ENCODE measurements at regions not wholly inside any gene's neighbourhood (a gene's known extent, or its start where the extent isn't known, plus 50 kb on each side); places are given as distances from the start of the nearest gene placed in this dataset.

DNA sequence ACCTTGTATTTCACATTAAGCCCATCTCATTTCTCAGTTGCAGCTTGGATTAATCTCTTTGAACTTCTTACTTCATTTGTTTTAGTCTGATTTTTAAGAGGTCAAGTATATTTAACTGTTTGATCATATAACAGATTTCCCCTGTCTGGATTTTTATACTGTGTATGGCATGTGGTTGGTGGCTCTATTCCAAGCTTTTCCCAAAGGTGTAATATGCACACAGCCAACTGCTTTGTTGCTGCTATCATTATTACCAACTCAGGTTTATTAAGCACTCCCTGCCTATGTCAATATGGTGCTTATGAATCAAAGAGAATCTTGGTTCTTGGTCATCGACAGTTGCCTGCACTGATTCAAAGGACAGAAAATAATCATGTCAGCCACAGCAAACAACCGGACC is 92.6 kb downstream of the RAP2A start:
- no peak for DNase-seq (ENCODE audit: low read depth, low spot score)
- POLR2A ChIA-PET, result no interaction called here

DNA sequence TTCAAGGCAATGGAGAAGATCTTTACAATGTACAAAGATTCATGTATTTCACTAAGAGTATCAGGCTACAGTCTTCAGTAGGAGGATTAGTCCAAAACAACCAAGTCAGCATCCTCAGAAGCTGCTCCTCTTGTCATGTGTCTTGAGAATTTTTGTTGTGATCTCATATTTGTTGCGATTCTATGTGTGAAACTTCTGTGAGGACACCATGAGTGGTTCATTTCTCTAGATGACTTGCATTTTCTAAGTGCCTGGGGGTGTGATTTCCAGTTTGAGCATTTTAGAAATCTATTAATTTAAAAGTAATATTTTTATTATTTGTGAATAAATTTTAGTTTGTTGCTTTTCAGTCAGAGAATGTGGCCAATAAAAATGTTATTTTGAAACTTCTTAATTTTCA is 94.5 kb downstream of the RAP2A start:
- no peaks in the 10 kb centered on the region for H3K27me3 ChIP-seq (ENCODE audit: control insufficient read depth, insufficient read depth, low read length)
- ChIA-PET POLR2A (no interaction called here), CTCF (no interaction called here)
- no peak for DNase-seq (ENCODE audit: low read depth, low spot score)
- H3K36me3 ChIP-seq (ENCODE audit: control insufficient read depth, insufficient read depth, low read length), result no peaks in the 10 kb centered on the region
- in situ Hi-C loops (cut with HindIII; ENCODE audit: low pct_unique_long_range_greater_than_20kb, low sequenced_read_pairs) (no loop called here), intact Hi-C loops (cut with micrococcal nuclease; ENCODE audit: unreplicated experiment) (no loop called here)
- H3K27ac ChIP-seq (ENCODE audit: low read length), result no peak overlapping the region
- no peak for ATAC-seq
- TF ChIP-seq TCF7L2 (IDR thresholded peaks at IDR 0.05; ENCODE audit: low read depth, low read length) (no peak), SIN3A (IDR thresholded peaks at IDR 0.05; ENCODE audit: borderline replicate concordance, insufficient read depth, low read depth, low read length) (no peak), REST (IDR thresholded peaks at IDR 0.05; ENCODE audit: insufficient read depth in 1 of 2, low read depth in 2 of 2, low read length in 1 of 2) (no peak), POLR2AphosphoS5 (IDR thresholded peaks at IDR 0.05; ENCODE audit: low read depth, low read length) (no peak)
- TF ChIP-seq, protein P1, sequence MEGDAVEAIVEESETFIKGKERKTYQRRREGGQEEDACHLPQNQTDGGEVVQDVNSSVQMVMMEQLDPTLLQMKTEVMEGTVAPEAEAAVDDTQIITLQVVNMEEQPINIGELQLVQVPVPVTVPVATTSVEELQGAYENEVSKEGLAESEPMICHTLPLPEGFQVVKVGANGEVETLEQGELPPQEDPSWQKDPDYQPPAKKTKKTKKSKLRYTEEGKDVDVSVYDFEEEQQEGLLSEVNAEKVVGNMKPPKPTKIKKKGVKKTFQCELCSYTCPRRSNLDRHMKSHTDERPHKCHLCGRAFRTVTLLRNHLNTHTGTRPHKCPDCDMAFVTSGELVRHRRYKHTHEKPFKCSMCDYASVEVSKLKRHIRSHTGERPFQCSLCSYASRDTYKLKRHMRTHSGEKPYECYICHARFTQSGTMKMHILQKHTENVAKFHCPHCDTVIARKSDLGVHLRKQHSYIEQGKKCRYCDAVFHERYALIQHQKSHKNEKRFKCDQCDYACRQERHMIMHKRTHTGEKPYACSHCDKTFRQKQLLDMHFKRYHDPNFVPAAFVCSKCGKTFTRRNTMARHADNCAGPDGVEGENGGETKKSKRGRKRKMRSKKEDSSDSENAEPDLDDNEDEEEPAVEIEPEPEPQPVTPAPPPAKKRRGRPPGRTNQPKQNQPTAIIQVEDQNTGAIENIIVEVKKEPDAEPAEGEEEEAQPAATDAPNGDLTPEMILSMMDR (IDR thresholded peaks at IDR 0.05), result no peak
- no peak overlapping the region for H3K4me3 ChIP-seq (ENCODE audit: low read depth in 2 of 2, low read length in 2 of 2)
- no peaks in the 10 kb centered on the region for H3K9me3 ChIP-seq (ENCODE audit: control insufficient read depth, insufficient read depth, low read depth, low read length)
- no peaks in the 10 kb centered on the region for H3K4me1 ChIP-seq (ENCODE audit: control insufficient read depth, insufficient read depth, low read length)
- no TSS peak for BruUV-seq (replicated peaks)

More for the DNA sequence above, 92.6 kb downstream of the RAP2A start:
- in situ Hi-C loops (cut with HindIII; ENCODE audit: low pct_unique_long_range_greater_than_20kb, low sequenced_read_pairs) (no loop called here), intact Hi-C loops (cut with micrococcal nuclease; ENCODE audit: unreplicated experiment) (no loop called here)
- ATAC-seq, result no peak
- TF ChIP-seq, protein P1 (IDR thresholded peaks at IDR 0.05), result no peak
- TF ChIP-seq REST (IDR thresholded peaks at IDR 0.05; ENCODE audit: insufficient read depth in 1 of 2, low read depth in 2 of 2, low read length in 1 of 2) (no peak), TCF7L2 (IDR thresholded peaks at IDR 0.05; ENCODE audit: low read depth, low read length) (no peak), SIN3A (IDR thresholded peaks at IDR 0.05; ENCODE audit: borderline replicate concordance, insufficient read depth, low read depth, low read length) (no peak), POLR2AphosphoS5 (IDR thresholded peaks at IDR 0.05; ENCODE audit: low read depth, low read length) (no peak)
- H3K4me3 ChIP-seq (ENCODE audit: low read depth in 2 of 2, low read length in 2 of 2), result no peak overlapping the region
- no peak overlapping the region for H3K27ac ChIP-seq (ENCODE audit: low read length)
- no peaks in the 10 kb centered on the region for H3K9me3 ChIP-seq (ENCODE audit: control insufficient read depth, insufficient read depth, low read depth, low read length)
- BruUV-seq (replicated peaks), result no TSS peak
- CTCF ChIA-PET, result no interaction called here
- H3K4me1 ChIP-seq (ENCODE audit: control insufficient read depth, insufficient read depth, low read length), result no peaks in the 10 kb centered on the region
- H3K27me3 ChIP-seq (ENCODE audit: control insufficient read depth, insufficient read depth, low read length), result no peaks in the 10 kb centered on the region
- no peaks in the 10 kb centered on the region for H3K36me3 ChIP-seq (ENCODE audit: control insufficient read depth, insufficient read depth, low read length)
